ENCODE measurements at regions not wholly inside any gene's neighbourhood (a gene's known extent, or its start where the extent isn't known, plus 50 kb on each side); places are given as distances from the start of the nearest gene placed in this dataset.

GRCh38 chr12:83349907-83350611, 663.4 kb downstream of the TMTC2 start:
- DNase-seq = no peak
- WGBS, 5 donors = 69 to 84% (median 76%) methylated on average over 4 of the region's 4 CpGs
- Histone ChIP-seq H3K4me1 (peaks cover 0 to 9% (median 0%) of the 10 kb centered on the region in 6 donors), H3K27me3 (replicated peaks in 1 of 7) (no peaks in the 10 kb centered on the region), H3K27ac (no peak overlapping the region), H3K9me3 (no peaks in the 10 kb centered on the region), H3K36me3 (no peaks in the 10 kb centered on the region), H3K4me3 (no peak overlapping the region)
- TF ChIP-seq, protein P1, sequence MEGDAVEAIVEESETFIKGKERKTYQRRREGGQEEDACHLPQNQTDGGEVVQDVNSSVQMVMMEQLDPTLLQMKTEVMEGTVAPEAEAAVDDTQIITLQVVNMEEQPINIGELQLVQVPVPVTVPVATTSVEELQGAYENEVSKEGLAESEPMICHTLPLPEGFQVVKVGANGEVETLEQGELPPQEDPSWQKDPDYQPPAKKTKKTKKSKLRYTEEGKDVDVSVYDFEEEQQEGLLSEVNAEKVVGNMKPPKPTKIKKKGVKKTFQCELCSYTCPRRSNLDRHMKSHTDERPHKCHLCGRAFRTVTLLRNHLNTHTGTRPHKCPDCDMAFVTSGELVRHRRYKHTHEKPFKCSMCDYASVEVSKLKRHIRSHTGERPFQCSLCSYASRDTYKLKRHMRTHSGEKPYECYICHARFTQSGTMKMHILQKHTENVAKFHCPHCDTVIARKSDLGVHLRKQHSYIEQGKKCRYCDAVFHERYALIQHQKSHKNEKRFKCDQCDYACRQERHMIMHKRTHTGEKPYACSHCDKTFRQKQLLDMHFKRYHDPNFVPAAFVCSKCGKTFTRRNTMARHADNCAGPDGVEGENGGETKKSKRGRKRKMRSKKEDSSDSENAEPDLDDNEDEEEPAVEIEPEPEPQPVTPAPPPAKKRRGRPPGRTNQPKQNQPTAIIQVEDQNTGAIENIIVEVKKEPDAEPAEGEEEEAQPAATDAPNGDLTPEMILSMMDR (IDR thresholded peaks at IDR 0.05 in 8 of 11, conservative IDR thresholded peaks at IDR 0.05 in 3 of 11) = no peak
- TF ChIP-seq POLR2A (IDR thresholded peaks at IDR 0.05) = no peak
- TF ChIP-seq POLR2AphosphoS5 (IDR thresholded peaks at IDR 0.05) = no peak
- intact Hi-C loops (cut with DNase I; ENCODE audit: low total_unique reads) = no loop called here

- Histone ChIP-seq H3K4me1 (peaks cover 0 to 9% (median 0%) of the 10 kb centered on the region in 6 donors), H3K36me3 (no peaks in the 10 kb centered on the region), H3K9me3 (peaks cover 0 to 10% (median 0%) of the 10 kb centered on the region in 8 donors), H3K27me3 (replicated peaks in 1 of 7) (no peaks in the 10 kb centered on the region), H3K27ac (no peak overlapping the region), H3K4me3 (no peak overlapping the region)
- intact Hi-C loops (cut with DNase I; ENCODE audit: low total_unique reads) = no loop called here
- TF ChIP-seq, protein P1 (IDR thresholded peaks at IDR 0.05 in 8 of 11, conservative IDR thresholded peaks at IDR 0.05 in 3 of 11) = no peak
- TF ChIP-seq POLR2AphosphoS5 (IDR thresholded peaks at IDR 0.05) (no peak), POLR2A (IDR thresholded peaks at IDR 0.05) (no peak)
- no peak for DNase-seq
Measured at GRCh38 chr12:83346333-83346732, 659.6 kb downstream of the TMTC2 start.

GRCh38 chr12:83343767-83344166, 657.1 kb downstream of the TMTC2 start:
- no peak overlapping the region for H3K27ac ChIP-seq
- no peaks in the 10 kb centered on the region for H3K27me3 ChIP-seq (replicated peaks in 1 of 7)
- H3K4me1 ChIP-seq = peaks cover 0 to 9% (median 0%) of the 10 kb centered on the region in 6 donors
- DNase-seq = no peak
- no peak overlapping the region for H3K4me3 ChIP-seq
- intact Hi-C loops (cut with DNase I; ENCODE audit: low total_unique reads) = no loop called here
- peaks cover 0 to 16% (median 0%) of the 10 kb centered on the region in 8 donors for H3K9me3 ChIP-seq
- no peak for TF ChIP-seq POLR2A (IDR thresholded peaks at IDR 0.05)
- no peaks in the 10 kb centered on the region for H3K36me3 ChIP-seq

DNA sequence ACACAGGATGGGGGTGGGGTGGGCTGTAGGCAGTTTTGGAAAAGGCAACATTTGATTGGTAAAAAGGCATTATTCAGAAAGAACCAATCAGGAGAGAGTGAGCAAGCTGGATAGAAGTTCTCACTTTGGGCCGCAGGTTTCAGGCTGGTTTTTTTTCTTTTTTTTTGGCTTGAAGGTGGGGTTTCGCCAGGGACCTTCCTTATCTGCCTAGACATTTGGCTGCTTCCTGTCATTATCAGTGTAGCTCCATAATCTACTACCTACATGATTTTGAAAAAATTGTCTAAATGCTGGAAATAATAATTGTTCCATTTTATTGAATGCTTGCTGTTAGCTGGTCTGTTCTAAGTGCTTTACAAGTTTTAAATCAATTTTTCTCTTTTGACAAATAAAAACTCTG, 649.0 kb downstream of the TMTC2 start:
- TF ChIP-seq, protein P1 (IDR thresholded peaks at IDR 0.05 in 8 of 11, conservative IDR thresholded peaks at IDR 0.05 in 3 of 11) = no peak
- TF ChIP-seq POLR2AphosphoS5 (IDR thresholded peaks at IDR 0.05) (no peak), POLR2A (IDR thresholded peaks at IDR 0.05) (no peak)
- DNase-seq = no peak
- Histone ChIP-seq H3K27ac (no peak overlapping the region), H3K4me1 (no peaks in the 10 kb centered on the region), H3K4me3 (no peak overlapping the region), H3K27me3 (replicated peaks in 1 of 7) (no peaks in the 10 kb centered on the region), H3K9me3 (peaks cover 0 to 7% (median 0%) of the 10 kb centered on the region in 8 donors), H3K36me3 (no peaks in the 10 kb centered on the region)
- intact Hi-C loops (cut with DNase I; ENCODE audit: low total_unique reads) = no loop called here
- 63 to 92% (median 74%) methylated on average over 2 of the region's 2 CpGs for WGBS, 5 donors

All from spleen (tissue), 11 donors.